Activated CD4-positive, alpha-beta T cell treated with anti-CD3 and anti-CD28 coated beads, Interleukin-2, amount 50 U/mL, for 1 hour (primary cell): ENCODE measurements at regions not wholly inside any gene's neighbourhood (a gene's known extent, or its start where the extent isn't known, plus 50 kb on each side); places are given as distances from the start of the nearest gene placed in this dataset.

ENCODE experiments used
- DNase-seq: peaks from one replicate; pipeline ENCODE4 v3.0.0-alpha.2; 2020

- no peak for DNase-seq
Observed at GRCh38 chr12:114949058-114949820, 265.3 kb upstream of the TBX3 start.

GRCh38 chr12:114945351-114945750 lies 261.4 kb upstream of the TBX3 start:
- no peak for DNase-seq

- no peak for DNase-seq
Observed at GRCh38 chr12:114944736-114945135, 260.8 kb upstream of the TBX3 start.

GRCh38 chr12:114943601-114944000 lies 259.6 kb upstream of the TBX3 start:
- DNase-seq = no peak

GRCh38 chr12:114938487-114939210 lies 254.7 kb upstream of the TBX3 start:
- no peak for DNase-seq

- no peak for DNase-seq
Observed at GRCh38 chr12:114936148-114937079, 252.4 kb upstream of the TBX3 start.

- DNase-seq = no peak
Observed at GRCh38 chr12:114935658-114936057, 251.7 kb upstream of the TBX3 start.

- no peak for DNase-seq
Observed at GRCh38 chr12:114933428-114934160, 249.6 kb upstream of the TBX3 start.

GRCh38 chr12:114932806-114933205 lies 248.8 kb upstream of the TBX3 start:
- DNase-seq = no peak

GRCh38 chr12:114931025-114931424 lies 247.1 kb upstream of the TBX3 start:
- no peak for DNase-seq

- no peak for DNase-seq
Observed at GRCh38 chr12:114926341-114926740, 242.4 kb upstream of the TBX3 start.

GRCh38 chr12:114924946-114925475 lies 241.0 kb upstream of the TBX3 start:
- DNase-seq = no peak

- DNase-seq = no peak
Observed at GRCh38 chr12:114921781-114922180, 237.8 kb upstream of the TBX3 start.

- DNase-seq = no peak
Observed at GRCh38 chr12:114920771-114921554, 237.0 kb upstream of the TBX3 start.

- DNase-seq = no peak
Observed at GRCh38 chr12:114919479-114919878, 235.5 kb upstream of the TBX3 start.

- no peak for DNase-seq
Observed at GRCh38 chr12:114918535-114919233, 234.7 kb upstream of the TBX3 start.

- no peak for DNase-seq
Observed at GRCh38 chr12:114917953-114918352, 234.0 kb upstream of the TBX3 start.

GRCh38 chr12:114917307-114917706 lies 233.3 kb upstream of the TBX3 start:
- DNase-seq = no peak

- no peak for DNase-seq
Observed at GRCh38 chr12:114916541-114916940, 232.6 kb upstream of the TBX3 start.

GRCh38 chr12:114916124-114916523 lies 232.1 kb upstream of the TBX3 start:
- no peak for DNase-seq
